Suprapubic skin (tissue), 4 donors: ENCODE measurements at regions not wholly inside any gene's neighbourhood (a gene's known extent, or its start where the extent isn't known, plus 50 kb on each side); places are given as distances from the start of the nearest gene placed in this dataset.

Source experiments
- POLR2A ChIP-seq, 2 donors: fragments of 450-650 bp; IDR thresholded peaks; one replicate each; pipeline ENCODE4 v1.6.1; 2017; ENCODE audit warnings: antibody characterized with exemption in 2 of 2, mild to moderate bottlenecking in 2 of 2, moderate library complexity in 2 of 2
- POLR2AphosphoS5 ChIP-seq, 3 donors: sonication (generic); formaldehyde crosslinking; IDR thresholded peaks; one replicate each; pipeline ENCODE4 v1.6.1; 2017; ENCODE audit warnings: antibody characterized with exemption in 3 of 3
- TF ChIP-seq, protein P1 (sequence below), 2 donors: fragments of 200-600 bp in 1 of 2; fragments of 450-650 bp in 1 of 2; sonication (generic) in 1 of 2; IDR thresholded peaks; one replicate each; pipeline ENCODE4 v1.5.1; 2016 to 2019; ENCODE audit warnings: antibody characterized with exemption in 2 of 2, mild to moderate bottlenecking in 1 of 2, moderate library complexity in 1 of 2

GRCh38 chr1:38777464-38777957, 82.1 kb downstream of the RRAGC start:
- TF ChIP-seq, protein P1, sequence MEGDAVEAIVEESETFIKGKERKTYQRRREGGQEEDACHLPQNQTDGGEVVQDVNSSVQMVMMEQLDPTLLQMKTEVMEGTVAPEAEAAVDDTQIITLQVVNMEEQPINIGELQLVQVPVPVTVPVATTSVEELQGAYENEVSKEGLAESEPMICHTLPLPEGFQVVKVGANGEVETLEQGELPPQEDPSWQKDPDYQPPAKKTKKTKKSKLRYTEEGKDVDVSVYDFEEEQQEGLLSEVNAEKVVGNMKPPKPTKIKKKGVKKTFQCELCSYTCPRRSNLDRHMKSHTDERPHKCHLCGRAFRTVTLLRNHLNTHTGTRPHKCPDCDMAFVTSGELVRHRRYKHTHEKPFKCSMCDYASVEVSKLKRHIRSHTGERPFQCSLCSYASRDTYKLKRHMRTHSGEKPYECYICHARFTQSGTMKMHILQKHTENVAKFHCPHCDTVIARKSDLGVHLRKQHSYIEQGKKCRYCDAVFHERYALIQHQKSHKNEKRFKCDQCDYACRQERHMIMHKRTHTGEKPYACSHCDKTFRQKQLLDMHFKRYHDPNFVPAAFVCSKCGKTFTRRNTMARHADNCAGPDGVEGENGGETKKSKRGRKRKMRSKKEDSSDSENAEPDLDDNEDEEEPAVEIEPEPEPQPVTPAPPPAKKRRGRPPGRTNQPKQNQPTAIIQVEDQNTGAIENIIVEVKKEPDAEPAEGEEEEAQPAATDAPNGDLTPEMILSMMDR (IDR thresholded peaks at IDR 0.05), result no peak
- TF ChIP-seq POLR2A (IDR thresholded peaks at IDR 0.05), result no peak
- no peak for TF ChIP-seq POLR2AphosphoS5 (IDR thresholded peaks at IDR 0.05)
